ENCODE measurements at regions not wholly inside any gene's neighbourhood (a gene's known extent, or its start where the extent isn't known, plus 50 kb on each side); places are given as distances from the start of the nearest gene placed in this dataset.
A peak's percentile ranks its signal among the peaks of the same experiment; 100 is the strongest.

DNA sequence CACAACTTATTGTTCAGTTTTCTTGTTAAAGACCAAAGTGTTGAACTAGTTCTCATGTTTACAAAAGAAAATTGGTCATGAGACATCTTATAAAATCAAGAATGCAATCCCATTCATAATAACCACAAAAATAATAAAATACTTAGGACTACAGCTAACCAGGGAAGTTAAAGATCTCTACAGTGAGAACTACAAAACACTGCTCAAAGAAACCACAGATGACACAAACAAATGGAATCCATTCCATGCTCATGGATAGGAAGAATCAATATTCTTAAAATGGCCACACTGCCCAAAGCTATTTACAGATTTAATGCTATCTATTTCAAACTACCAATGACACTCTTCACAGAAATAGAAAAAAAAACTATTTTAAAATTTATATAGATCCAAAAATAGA lies 1354.8 kb upstream of the CDH2 start:
- no peak for DNase-seq (ENCODE audit: low spot score)

DNA sequence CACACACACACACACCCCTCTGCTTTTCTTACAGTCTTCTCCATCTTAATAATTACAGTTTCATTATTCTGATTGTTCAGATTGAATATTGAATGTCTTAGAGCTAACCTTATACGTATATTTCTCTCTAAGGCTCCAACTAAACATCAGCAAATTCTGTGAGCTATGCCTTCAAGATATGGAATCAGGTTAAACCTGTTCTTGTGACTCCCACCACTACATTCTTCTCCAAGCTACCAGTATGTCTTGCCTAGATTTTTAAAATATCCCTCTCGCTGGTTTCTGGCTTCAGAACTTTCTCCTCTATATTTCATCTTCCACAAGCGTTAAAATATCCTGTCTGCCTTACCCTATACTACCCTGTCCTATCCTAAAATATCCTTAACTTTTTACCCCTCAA lies 1346.4 kb upstream of the CDH2 start:
- no peak for DNase-seq (ENCODE audit: low spot score)

DNA sequence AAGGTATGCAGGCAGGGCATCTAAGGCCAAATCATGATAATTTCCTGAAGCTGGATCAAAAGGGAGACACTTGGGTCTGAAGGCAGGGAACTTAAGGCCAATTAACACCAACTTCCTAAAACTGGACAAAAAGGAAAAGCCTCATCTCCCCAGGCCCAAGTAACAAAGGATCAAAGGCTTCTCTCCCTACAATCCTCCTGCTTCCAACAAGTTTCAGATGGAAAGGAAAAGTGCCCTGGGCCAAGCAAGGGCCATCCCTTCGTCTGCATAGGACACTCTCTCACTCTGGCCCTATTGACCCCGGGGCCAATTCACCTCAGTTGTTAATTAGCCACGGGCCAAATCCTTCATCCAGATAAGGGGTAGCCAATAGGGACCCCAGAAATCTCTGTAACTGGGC lies 1335.8 kb upstream of the CDH2 start:
- no peak for DNase-seq (ENCODE audit: low spot score)

DNA sequence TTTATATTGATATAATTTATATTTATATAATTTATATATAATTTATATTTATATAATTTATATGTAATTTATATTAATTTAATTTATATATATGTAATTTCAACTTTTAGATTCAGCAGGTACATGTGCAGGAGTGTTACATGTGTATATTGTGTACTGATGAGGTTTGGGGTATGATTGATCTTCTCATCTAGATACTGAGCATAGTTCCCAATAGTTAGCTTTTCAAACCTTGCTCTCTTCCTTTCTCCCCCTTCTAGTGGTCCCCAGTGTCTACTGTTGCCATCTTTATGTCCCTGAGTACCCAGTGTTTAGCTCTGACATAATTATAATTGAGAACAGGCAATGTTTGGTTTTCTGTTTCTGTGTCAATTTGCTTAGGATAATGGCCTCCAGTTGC lies 1335.3 kb upstream of the CDH2 start:
- DNase-seq (ENCODE audit: low spot score): no peak

DNA sequence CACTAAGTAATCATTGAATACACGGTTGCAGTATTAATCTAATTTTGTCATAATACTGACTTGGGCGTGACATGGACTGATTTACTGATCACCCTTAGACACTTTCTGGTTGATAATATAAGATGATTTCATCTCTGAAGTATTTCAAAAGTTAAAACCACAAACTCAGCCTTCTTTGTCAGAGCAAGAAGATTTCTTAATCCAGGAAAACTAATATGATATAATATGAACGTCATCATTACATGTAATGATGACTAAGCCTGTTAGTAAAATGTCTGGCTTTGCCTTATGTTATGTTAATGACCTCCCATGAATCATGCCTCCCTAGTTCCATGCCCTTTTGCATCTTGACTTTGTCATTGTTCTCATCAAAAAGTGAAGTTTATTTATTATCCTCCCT lies 1325.0 kb upstream of the CDH2 start:
- DNase-seq (ENCODE audit: low spot score): no peak

DNA sequence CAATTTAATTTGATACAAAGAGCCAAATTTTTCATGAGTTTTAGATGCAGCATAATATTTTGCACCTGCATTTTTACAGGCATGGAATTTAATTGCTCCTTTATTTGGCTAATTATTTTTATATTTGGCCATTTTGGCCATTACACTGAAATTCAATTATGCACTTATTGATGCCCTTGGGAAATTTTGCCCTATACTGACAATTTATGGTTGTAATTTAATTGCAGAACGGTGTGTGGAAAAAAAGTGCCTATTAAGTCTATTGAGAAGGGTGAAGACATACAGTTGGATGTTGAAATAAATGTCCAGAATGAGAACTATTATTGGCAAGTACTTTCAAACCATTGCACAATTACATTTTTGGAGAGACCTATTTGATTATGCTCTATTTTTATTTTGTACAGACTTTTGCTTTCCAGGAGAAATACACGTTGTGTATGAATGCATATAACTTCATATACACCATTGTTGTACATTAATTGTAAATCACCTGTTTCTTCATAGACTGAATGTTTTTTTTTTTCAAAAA lies 1319.3 kb upstream of the CDH2 start:
- no peak for DNase-seq (ENCODE audit: low spot score)

DNA sequence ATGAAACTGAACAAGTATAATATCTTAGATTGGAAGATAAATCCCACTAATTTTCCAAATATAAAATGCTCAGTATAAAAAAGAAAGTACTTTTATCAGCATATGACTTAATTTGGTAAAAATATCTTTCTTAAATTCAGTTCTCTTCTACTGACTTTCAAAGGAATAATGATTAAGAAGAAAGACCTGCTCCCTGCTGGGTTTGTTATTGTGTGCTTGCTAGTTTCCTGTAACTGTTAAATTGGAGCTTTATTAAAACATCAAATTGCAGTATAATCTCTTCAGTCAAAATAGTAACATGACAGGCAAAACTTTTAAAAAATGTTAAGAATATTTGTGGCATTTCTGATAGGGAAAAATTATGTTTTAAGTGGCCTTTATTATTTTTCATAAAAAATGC lies 1317.4 kb upstream of the CDH2 start:
- DNase-seq (ENCODE audit: low spot score): no peak

DNA sequence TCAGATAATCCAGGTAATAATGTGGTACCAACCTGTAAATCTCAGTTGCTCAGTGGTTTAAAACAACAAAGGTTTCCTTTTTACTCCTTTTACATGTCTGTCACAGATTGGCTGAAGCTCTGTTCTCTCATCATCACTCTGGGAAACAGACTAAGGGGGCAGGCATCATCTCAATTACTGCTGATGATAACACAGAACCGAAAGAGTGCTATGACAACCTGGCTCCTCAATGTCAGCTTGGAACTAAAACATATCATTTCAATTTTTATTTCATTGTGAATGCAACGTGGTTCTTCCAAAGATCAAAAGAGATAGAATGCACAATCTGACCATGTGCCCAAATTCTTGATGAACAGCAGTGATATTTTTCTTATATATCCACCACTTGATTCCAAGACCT lies 1315.0 kb upstream of the CDH2 start:
- DNase-seq (ENCODE audit: low spot score): no peak

DNA sequence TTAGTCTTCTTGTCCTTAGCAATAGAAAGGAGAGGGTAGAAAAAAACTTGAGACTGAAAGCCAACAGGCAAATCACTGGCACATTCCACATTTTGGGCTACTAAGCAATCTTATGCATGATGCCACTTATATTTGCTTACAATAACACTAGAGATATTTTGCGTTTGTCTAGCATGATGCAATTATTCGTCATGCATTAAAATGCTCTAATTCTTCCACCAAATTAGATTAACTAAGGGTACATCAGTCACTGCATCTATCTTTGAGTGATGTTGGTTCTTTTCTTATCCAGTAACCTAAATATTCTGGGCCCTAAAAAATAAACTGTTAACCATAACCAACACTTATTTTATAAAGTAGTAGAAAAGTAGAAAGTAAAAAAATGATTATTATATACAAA lies 1311.7 kb upstream of the CDH2 start:
- DNase-seq (ENCODE audit: low spot score): no peak

DNA sequence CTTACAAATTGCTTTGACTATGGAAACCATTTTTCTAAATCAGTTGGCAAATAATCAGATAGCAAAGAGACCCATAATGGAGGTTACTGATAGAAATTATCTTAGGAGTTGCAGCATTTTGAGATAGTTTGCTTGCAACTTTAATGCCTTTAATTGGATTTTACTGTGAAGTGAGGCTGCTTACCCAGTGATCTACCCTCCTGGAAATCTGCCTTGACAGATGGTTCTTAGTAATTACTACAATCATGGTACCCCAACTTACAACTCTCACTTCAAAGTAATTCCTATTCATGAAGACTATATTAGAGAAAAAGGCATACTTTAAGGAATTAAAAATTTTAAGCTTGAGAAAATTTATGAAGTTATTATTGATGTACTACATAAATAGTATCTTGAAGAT lies 1288.6 kb upstream of the CDH2 start:
- DNase-seq (ENCODE audit: low spot score): peak; percentile 51

DNA sequence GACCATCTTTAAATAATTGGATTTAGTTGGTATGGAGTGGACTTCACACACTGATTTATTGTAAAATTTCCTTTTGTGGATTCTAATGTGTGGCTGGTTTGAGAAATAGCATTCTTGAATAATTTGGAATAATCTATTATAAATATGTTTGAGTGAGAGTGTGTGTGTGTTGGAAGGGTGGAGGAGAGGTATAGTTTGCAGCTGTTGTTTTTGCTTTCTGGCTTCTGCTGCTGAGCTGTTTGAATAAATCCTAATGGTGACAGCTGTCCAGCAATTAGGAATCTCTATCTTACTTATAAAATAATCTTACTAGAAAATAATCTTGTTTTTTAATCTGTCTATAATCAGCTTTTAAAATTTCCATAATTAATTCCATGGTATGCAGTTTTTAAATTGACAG lies 1283.0 kb upstream of the CDH2 start:
- DNase-seq (ENCODE audit: low spot score): peak; percentile 50

DNA sequence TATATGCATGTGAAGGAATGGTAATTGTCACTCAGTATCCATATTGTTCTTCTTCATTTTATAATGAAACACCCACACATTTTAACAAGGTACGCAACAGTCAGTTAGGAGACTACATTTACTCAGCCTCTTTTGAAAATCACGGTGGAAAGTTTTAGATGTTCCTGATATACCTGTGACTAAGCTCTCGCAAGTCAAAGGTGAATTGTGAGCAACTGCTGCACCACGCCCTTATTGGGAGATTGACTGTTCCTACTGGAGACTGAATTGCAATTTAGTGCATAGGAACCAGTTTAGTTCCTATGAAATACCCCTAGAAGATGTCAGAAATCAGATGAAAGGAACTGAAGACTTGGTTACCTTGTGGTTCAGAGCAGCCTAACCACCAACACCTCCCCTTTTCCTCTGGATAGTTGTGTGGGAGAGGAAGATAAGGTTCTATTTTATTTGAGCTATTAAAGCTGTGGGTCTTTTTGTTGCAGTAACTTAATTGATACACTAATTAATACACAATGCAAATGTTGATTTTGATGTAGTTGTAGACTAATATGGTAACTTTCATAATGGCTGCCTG lies 1280.5 kb upstream of the CDH2 start:
- no peak for DNase-seq (ENCODE audit: low spot score)

DNA sequence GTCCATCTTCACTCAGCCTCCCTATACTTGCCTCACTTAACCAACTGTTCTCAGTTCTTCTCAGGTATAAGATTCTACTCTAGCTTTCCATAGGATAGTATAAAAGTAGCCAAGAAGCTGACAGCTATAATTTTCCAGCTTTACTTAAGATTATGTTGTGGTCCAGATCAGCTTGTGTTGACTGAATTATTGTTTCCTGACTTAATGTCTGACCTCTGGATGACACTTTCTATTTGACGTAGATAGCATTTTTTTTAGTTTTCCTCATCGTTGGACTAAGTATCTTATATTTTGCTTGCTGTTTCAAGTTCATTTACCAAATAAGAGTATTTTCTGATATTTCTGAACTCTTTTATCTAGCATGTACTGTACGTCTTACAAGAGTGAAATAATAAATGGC lies 1272.5 kb upstream of the CDH2 start:
- no peak for DNase-seq (ENCODE audit: low spot score)

DNA sequence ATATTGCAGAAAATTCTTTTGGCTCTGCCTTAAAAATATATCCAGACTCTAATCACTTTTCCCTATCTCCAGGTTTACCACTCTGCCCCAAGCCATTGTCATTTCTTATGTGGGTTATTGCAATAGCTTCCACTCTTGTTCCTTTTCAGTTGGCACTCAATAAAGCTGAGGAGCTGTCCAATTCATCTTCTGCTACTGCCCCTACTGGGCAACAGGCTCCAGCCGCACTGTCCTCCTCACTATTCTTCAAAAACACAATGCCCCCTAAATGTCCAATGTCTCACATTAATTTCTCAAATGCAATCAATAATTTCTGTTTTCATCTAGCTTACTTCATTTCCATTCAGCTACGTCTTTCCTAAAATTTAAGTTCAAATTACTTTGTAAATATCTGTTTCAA lies 1262.5 kb upstream of the CDH2 start:
- no peak for DNase-seq (ENCODE audit: low spot score)

DNA sequence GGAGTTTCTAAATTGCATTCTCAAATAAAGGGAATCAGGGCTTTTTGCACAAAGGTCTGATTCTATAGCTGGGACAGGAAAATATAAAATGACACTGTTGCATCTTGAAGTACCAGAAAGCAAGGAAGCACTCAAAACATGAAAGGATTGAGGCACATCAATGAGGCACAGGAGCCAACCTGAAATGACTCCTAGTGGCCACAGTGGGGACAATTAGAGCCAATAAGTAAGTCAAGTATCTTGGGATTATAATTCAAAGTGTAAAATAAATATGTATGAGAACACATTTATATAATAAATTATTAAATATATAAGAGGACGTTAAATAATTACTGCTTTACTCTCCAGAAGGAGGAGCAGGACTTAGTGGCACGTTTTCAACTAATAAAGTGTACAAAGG lies 1259.5 kb upstream of the CDH2 start:
- DNase-seq (ENCODE audit: low spot score): no peak

DNA sequence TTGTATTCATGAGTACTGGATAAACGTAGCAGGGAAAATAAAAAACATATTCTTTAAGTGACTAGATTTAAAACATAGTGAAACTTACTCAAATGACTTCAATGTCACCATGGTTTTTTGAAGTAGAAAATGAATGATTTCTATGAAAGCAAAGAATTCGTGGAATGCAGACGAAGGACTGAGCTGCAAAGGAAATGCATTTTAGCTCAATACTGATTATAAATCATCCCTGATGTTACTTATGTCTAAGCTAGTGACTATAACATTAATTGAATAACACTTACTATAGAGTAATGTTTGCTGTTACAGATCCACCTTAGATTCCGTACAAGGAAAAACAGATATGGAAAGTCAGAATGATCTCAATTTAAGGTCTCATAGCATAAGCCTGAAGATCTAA lies 1257.7 kb upstream of the CDH2 start:
- DNase-seq (ENCODE audit: low spot score): no peak

DNA sequence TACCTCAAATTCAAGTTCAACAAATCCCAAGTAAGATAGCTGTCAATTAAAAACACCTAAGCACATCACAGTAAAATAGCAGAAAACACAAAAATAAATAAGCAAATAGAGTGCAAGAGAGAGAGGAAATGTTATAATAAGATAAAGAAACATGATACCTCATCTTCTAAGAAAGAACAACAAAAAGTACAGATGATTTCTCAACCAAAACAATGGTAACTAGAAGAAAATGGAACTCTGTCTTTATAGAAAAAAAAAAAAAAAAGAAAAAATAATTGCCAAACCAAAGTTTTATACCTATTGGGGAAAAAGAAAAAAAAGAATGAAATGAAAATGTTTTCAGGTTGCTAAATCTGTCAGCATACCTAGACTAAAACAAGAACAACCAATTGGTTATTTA lies 1253.5 kb upstream of the CDH2 start:
- no peak for DNase-seq (ENCODE audit: low spot score)

DNA sequence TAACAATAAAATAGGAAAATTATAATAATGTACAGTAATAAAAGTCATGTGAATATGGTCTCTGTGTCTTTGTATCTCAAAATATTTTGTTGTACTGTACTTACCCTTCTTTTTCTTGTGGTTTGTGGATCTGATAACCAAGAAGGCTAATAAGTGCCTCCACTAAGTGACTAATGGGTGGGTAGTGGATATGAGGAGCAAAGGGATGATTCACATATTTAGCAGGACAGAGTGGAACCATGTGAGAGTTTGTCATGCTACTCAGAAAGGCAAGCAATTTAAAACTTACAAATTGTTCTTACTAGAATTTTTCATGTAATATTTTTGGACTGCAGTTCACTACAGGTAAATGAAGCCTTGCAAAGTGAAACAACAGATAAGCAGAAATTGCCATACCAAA lies 1241.2 kb upstream of the CDH2 start:
- no peak for DNase-seq (ENCODE audit: low spot score)

DNA sequence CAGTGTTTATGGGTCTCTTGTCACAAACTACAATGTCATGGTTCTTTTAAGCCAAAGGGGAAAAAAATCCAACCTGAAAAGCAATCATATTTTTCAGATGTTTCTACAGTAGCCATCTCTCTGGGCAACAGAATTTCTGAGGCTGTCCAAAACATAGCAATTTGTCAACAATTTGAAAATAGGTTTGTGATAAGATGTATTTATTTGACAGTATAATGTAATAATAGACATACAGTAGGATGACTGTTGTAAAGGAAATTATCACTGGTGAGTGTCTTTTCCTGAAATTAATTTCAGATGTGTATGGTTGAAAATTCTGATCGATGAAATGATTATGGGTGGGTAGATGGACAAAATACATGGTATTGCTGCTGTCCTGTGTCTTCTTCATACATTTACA lies 1230.1 kb upstream of the CDH2 start:
- DNase-seq (ENCODE audit: low spot score): no peak

DNA sequence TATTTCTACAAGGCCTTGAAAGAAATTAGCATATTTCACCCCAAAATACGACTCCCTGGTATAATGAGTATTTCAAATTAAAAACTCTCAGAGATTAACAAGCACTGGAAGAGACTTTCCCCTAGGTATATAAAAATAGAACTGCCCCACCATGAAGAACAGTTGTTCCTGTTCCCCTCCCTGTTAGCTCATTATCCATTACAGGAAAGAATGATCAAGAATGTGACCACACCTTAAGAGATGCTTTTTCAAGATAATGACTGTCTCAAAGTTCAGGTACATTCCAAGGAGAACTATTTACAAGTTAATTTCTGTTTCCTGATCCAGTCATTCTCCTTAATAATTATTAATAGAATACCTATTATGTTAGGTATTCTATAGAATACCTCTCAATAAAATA lies 1220.6 kb upstream of the CDH2 start:
- DNase-seq (ENCODE audit: low spot score): no peak

DNA sequence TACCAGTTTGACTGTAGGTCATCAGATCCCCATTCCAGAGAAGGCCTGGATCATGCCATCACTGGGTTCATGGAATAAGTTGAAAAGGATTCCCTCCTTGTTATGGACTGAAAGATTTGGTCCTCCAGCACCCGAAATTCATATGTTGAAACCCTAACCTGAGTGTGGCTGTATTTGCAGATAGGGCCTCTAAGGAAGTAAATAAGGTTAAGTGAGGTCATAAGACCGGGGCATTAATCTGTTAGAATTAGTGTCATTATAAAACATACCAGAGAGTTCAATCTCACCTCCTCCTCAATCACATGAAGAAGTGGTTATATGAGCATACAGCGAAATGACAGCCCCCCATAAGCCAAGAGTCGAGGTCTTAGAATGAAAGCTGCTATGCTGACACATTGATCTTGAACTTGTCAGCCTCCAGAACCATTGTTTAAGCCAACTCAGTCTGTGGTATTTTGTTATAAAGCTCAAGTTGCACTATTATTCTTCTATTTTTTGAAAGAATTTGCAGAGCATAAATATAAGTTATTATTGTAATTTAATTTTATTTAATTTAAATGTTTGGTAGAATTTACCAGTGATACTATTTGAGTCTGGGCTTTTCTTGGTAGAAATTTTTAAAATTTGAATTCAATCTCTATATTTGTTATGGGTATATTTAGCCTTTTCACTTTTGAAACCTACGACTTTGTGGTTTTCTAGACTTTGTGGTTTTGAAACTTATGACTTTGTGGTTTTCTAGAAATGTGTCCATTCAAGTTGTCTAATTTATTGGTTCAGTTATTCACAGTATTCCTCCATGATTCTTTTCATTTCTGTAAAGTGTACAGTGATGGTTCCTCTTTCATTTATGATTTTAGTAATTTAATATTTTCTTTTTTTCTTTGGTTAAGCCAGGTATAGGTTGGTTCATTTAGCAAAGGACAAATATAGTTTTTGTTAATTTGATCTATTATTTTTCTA lies 1206.7 kb upstream of the CDH2 start:
- DNase-seq (ENCODE audit: low spot score): no peak

DNA sequence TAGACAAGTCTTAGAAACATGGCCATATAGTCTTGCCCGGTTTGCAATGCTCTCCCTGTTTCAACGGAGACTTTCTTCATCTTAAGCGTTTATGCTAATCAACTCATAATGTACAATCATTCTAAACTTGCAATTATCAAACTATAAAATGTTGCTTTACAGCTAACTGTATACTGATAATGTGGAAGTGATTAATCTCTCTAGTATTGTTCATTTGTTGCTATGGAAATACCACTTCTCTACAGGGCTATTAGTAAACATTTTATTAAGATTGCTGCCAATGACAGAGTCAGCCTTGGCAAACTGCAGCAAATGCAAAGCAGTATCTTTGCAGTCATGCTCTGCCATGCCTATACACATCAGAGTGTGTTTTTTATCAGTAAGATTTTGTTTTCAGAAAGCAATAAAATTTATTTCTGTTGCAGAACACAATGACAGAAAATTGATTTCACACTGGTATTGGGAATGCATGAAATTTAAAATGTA lies 1201.8 kb upstream of the CDH2 start:
- DNase-seq (ENCODE audit: low spot score): no peak

DNA sequence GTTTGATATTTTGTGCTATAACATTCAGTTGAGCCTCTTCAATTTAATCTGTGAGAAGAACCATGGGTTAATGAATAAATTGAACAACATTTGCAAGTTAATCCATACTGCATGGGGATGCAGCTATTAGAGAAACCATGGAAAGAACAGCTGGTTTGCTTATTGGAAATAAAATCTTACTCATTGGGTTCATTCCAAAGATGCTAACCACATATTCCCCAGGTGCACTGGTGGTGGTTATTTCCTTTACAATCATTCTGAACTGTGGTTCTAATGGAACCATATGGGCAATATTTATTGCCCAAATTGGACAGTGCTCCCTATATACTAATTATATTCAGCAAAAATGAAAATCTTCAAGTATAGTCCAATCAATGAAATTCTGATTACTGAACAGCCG lies 1200.4 kb upstream of the CDH2 start:
- no peak for DNase-seq (ENCODE audit: low spot score)

DNA sequence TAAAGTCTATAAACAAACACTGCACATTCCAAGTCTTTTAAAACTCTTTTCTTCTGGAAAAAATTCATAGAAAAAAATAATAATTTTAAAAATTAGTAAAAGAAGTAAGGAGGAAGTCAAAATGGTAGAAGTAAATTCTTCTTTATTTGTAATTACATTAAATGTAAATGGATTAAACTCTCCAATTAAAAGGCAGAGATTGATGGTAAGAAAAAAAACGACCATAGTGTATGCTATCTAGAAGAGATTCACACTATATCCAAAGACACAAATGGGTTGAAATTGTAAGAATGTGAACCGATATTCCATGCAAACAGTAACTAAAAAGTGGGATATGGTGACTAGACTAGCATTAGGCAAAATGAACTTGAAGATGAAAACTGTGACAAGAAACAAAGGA lies 1196.1 kb upstream of the CDH2 start:
- DNase-seq (ENCODE audit: low spot score): no peak
